H1 (cell line): ENCODE measurements at regions not wholly inside any gene's neighbourhood (a gene's known extent, or its start where the extent isn't known, plus 50 kb on each side); places are given as distances from the start of the nearest gene placed in this dataset.

Experiments used
- CBX8 ChIP-seq: fragments of 300-800, 300-1000 bp; sonication (generic); IDR thresholded peaks from 2 replicates; pipeline ENCODE4 v1.7.1; 2016; ENCODE audit warnings: low read depth, low read length, borderline replicate concordance
- CHD7 ChIP-seq: fragments of 300-600 bp; sonication (generic); IDR thresholded peaks from 2 replicates; pipeline ENCODE4 v1.7.1; 2012; ENCODE audit warnings: low read length, moderate library complexity, mild to moderate bottlenecking, inconsistent platforms; ENCODE audit not compliant: insufficient replicate concordance
- E2F6 ChIP-seq: IDR thresholded peaks from 2 replicates; pipeline ENCODE4 v1.6.1; 2012; ENCODE audit warnings: inconsistent platforms
- HDAC6 ChIP-seq: IDR thresholded peaks from one replicate; pipeline ENCODE4 v1.7.1; 2012; ENCODE audit warnings: low read depth, mild to moderate bottlenecking, inconsistent platforms, low read length, moderate library complexity
- MAFK ChIP-seq: IDR thresholded peaks from 2 replicates; pipeline ENCODE4 v1.6.1; 2012; ENCODE audit warnings: low read depth, mild to moderate bottlenecking, improper control_type of control experiment, low read length
- SAP30 ChIP-seq: fragments of 300-600 bp; sonication (generic); IDR thresholded peaks from 2 replicates; pipeline ENCODE4 v1.7.1; 2012; ENCODE audit warnings: low read length, moderate library complexity, mild to moderate bottlenecking, inconsistent platforms; ENCODE audit not compliant: insufficient read depth, insufficient replicate concordance
- SIRT6 ChIP-seq: IDR thresholded peaks from one replicate; pipeline ENCODE4 v1.7.1; 2012; ENCODE audit warnings: low read length, inconsistent platforms
- TEAD4 ChIP-seq: IDR thresholded peaks from 2 replicates; pipeline ENCODE4 v1.6.1; 2012; ENCODE audit warnings: low read depth, low read length, inconsistent platforms, mixed read lengths

- TF ChIP-seq CHD7 = no peak
- TF ChIP-seq TEAD4 = peak; percentile 92
- no peak for TF ChIP-seq HDAC6
- TF ChIP-seq SAP30 = no peak
- TF ChIP-seq CBX8 = no peak
- no peak for TF ChIP-seq MAFK
- peak; percentile 35; the same call in 1 of the 2 replicates for TF ChIP-seq E2F6
- TF ChIP-seq SIRT6 = no peak
Observed at GRCh38 chr12:98397323-98398105, 117.9 kb upstream of the TMPO start (continued).
